ENCODE measurements at regions not wholly inside any gene's neighbourhood (a gene's known extent, or its start where the extent isn't known, plus 50 kb on each side); places are given as distances from the start of the nearest gene placed in this dataset.

GRCh38 chr15:96268442-96269204, 61.9 kb upstream of the NR2F2 start:
- no peak for DNase-seq

- DNase-seq: no peak
Observed at GRCh38 chr15:96270581-96271172, 59.8 kb upstream of the NR2F2 start.

- DNase-seq: no peak
Observed at GRCh38 chr15:96272427-96272826, 58.1 kb upstream of the NR2F2 start.

GRCh38 chr15:96273317-96274086, 57.0 kb upstream of the NR2F2 start:
- peak; percentile 60 for DNase-seq

- DNase-seq: no peak
Observed at GRCh38 chr15:96274087-96274440, 56.4 kb upstream of the NR2F2 start.

- DNase-seq: no peak
Observed at GRCh38 chr15:96274698-96275097, 55.8 kb upstream of the NR2F2 start.

- DNase-seq: no peak
Observed at GRCh38 chr15:96276438-96277210, 53.9 kb upstream of the NR2F2 start.
